AG08395 (cell line): ENCODE measurements at regions not wholly inside any gene's neighbourhood (a gene's known extent, or its start where the extent isn't known, plus 50 kb on each side); places are given as distances from the start of the nearest gene placed in this dataset.

Source experiments
- DNase-seq: peaks from one replicate; pipeline ENCODE4 v3.0.0; 2012; ENCODE audit warnings: mixed read lengths, low spot score

GRCh38 chr2:134143568-134143967 lies 110.3 kb upstream of the MGAT5 start:
- DNase-seq = no peak

GRCh38 chr2:134144081-134144596 lies 109.7 kb upstream of the MGAT5 start:
- DNase-seq = no peak

GRCh38 chr2:134144651-134145050 lies 109.2 kb upstream of the MGAT5 start:
- DNase-seq = no peak

GRCh38 chr2:134145519-134145918 lies 108.4 kb upstream of the MGAT5 start:
- no peak for DNase-seq

- DNase-seq = no peak
Observed at GRCh38 chr2:134146161-134146560, 107.7 kb upstream of the MGAT5 start.

- DNase-seq = peak; percentile 78
Observed at GRCh38 chr2:134146620-134147019, 107.3 kb upstream of the MGAT5 start.

GRCh38 chr2:134148172-134148571 lies 105.7 kb upstream of the MGAT5 start:
- no peak for DNase-seq

GRCh38 chr2:134148843-134149472 lies 104.9 kb upstream of the MGAT5 start:
- no peak for DNase-seq

GRCh38 chr2:134149904-134150303 lies 104.0 kb upstream of the MGAT5 start:
- DNase-seq = no peak

GRCh38 chr2:134150760-134151159 lies 103.1 kb upstream of the MGAT5 start:
- DNase-seq = no peak

- DNase-seq = no peak
Observed at GRCh38 chr2:134152045-134153010, 101.5 kb upstream of the MGAT5 start.

GRCh38 chr2:134153294-134153880 lies 100.5 kb upstream of the MGAT5 start:
- DNase-seq = no peak

GRCh38 chr2:134154246-134154645 lies 99.6 kb upstream of the MGAT5 start:
- no peak for DNase-seq

GRCh38 chr2:134155134-134155533 lies 98.7 kb upstream of the MGAT5 start:
- DNase-seq = no peak

- DNase-seq = no peak
Observed at GRCh38 chr2:134158295-134158694, 95.6 kb upstream of the MGAT5 start.

GRCh38 chr2:134161170-134161547 lies 92.7 kb upstream of the MGAT5 start:
- no peak for DNase-seq

- no peak for DNase-seq
Observed at GRCh38 chr2:134163336-134163735, 90.5 kb upstream of the MGAT5 start.

GRCh38 chr2:134164306-134164705 lies 89.6 kb upstream of the MGAT5 start:
- no peak for DNase-seq

GRCh38 chr2:134167015-134167414 lies 86.9 kb upstream of the MGAT5 start:
- no peak for DNase-seq

GRCh38 chr2:134169788-134170187 lies 84.1 kb upstream of the MGAT5 start:
- DNase-seq = no peak

GRCh38 chr2:134170294-134170693 lies 83.6 kb upstream of the MGAT5 start:
- DNase-seq = peak; percentile 50

- DNase-seq = no peak
Observed at GRCh38 chr2:134170700-134171099, 83.2 kb upstream of the MGAT5 start.
